Mucosa of descending colon (tissue), 3 donors: ENCODE measurements at regions not wholly inside any gene's neighbourhood (a gene's known extent, or its start where the extent isn't known, plus 50 kb on each side); places are given as distances from the start of the nearest gene placed in this dataset.

Source experiments
- ATAC-seq: fragments of 200-7000 bp; cut with Tn5 transposase; one replicate; pipeline ENCODE4 v1.9.1; 2020; ENCODE audit warnings: mild to moderate bottlenecking, moderate library complexity
- DNase-seq, 3 donors: peaks; one replicate each; pipeline ENCODE4 v3.0.0-alpha.2; 2020
- H3K36me3 ChIP-seq: fragments of 200-600 bp; one replicate; pipeline ENCODE4 v1.8.0; 2021; ENCODE audit warnings: low read depth, mild to moderate bottlenecking
- H3K4me1 ChIP-seq: fragments of 200-600 bp; one replicate; pipeline ENCODE4 v1.8.0; 2021; ENCODE audit warnings: low read depth, mild to moderate bottlenecking
- H3K4me3 ChIP-seq: fragments of 200-600 bp; one replicate; pipeline ENCODE4 v1.8.0; 2021; ENCODE audit warnings: mild to moderate bottlenecking
- H3K9me3 ChIP-seq: fragments of 200-600 bp; one replicate; pipeline ENCODE4 v1.8.0; 2021; ENCODE audit warnings: mild to moderate bottlenecking
- CTCF ChIP-seq: fragments of 200-600 bp; IDR thresholded peaks from one replicate; pipeline ENCODE4 v1.8.0; 2022; ENCODE audit warnings: antibody characterized with exemption, mild to moderate bottlenecking
- intact Hi-C, 2 donors: fragments of 100-400 bp; cut with DNase I in 1 of 2; cut with micrococcal nuclease in 1 of 2; formaldehyde crosslinking; loops; one replicate each; pipeline versions ENCODE4 v1.11.0 to v1.11.1; 2022; cut with DNase I, micrococcal nuclease
- donor health status: DM: no; HTN: no; CAD: no; lungs with moderate emphysema.
- donor health status: DM: no; HTN: no; CAD: no.
- donor health status: DM: no; HTN: yes; CAD: no.

- DNase-seq (no peak), ATAC-seq (no peak)
- TF ChIP-seq CTCF = no peak
- Histone ChIP-seq H3K4me1 (no peaks in the 10 kb centered on the region), H3K36me3 (no peaks in the 10 kb centered on the region), H3K9me3 (no peaks in the 10 kb centered on the region), H3K4me3 (no peak overlapping the region)
- intact Hi-C loops = no loop called here
Measured at GRCh38 chr15:62307551-62307950, 142.5 kb upstream of the C2CD4B start.

- TF ChIP-seq CTCF = no peak
- intact Hi-C loops = no loop called here
- Histone ChIP-seq H3K4me3 (no peak overlapping the region), H3K4me1 (no peaks in the 10 kb centered on the region), H3K36me3 (no peaks in the 10 kb centered on the region), H3K9me3 (no peaks in the 10 kb centered on the region)
- DNase-seq (no peak), ATAC-seq (no peak)
Measured at GRCh38 chr15:62316413-62317060, 151.5 kb upstream of the C2CD4B start.

GRCh38 chr15:62320259-62320658 lies 155.2 kb upstream of the C2CD4B start:
- DNase-seq (no peak), ATAC-seq (no peak)
- Histone ChIP-seq H3K4me3 (no peak overlapping the region), H3K4me1 (no peaks in the 10 kb centered on the region), H3K9me3 (no peaks in the 10 kb centered on the region), H3K36me3 (no peaks in the 10 kb centered on the region)
- TF ChIP-seq CTCF = no peak
- intact Hi-C loops = no loop called here

GRCh38 chr15:62323353-62323890 lies 158.3 kb upstream of the C2CD4B start:
- ATAC-seq (no peak), DNase-seq (no peak)
- Histone ChIP-seq H3K4me1 (no peaks in the 10 kb centered on the region), H3K36me3 (no peaks in the 10 kb centered on the region), H3K9me3 (no peaks in the 10 kb centered on the region), H3K4me3 (no peak overlapping the region)
- intact Hi-C loops = no loop called here
- TF ChIP-seq CTCF = no peak

GRCh38 chr15:62324382-62324781 lies 159.3 kb upstream of the C2CD4B start:
- DNase-seq (no peak), ATAC-seq (no peak)
- Histone ChIP-seq H3K4me1 (no peaks in the 10 kb centered on the region), H3K36me3 (no peaks in the 10 kb centered on the region), H3K9me3 (no peaks in the 10 kb centered on the region), H3K4me3 (no peak overlapping the region)
- intact Hi-C loops = no loop called here
- no peak for TF ChIP-seq CTCF
